Hematopoietic multipotent progenitor cell treated with erythropoietin and hydrocortisone succinate and interleukin-3 and kit ligand, for 4 days (in vitro differentiated cells): ENCODE measurements at regions not wholly inside any gene's neighbourhood (a gene's known extent, or its start where the extent isn't known, plus 50 kb on each side); places are given as distances from the start of the nearest gene placed in this dataset.

ENCODE experiments used
- DNase-seq: peaks from one replicate; pipeline ENCODE4 v3.0.0-alpha.2; 2015

GRCh38 chr13:68428292-68428691, 1198.2 kb upstream of the PCDH9 start:
- no peak for DNase-seq

DNA sequence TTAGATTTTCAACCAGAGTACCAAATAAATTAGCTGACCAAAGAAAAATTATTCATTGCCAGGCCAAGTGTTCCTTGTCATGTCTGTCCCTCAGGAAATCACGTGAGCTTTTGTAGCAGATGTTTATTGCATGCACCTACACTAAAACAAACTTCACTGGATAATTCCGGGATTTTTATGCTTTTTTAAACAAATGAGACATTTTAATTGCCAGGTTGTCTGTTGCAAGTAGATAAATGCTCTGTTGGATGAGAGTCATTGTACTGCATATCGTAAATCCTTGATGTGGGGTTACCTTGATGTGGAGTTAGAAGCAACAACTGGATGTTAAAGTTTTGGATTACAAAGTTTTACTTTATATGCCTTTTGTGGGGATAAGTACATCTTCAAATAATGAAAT, 1187.7 kb upstream of the PCDH9 start:
- no peak for DNase-seq

DNA sequence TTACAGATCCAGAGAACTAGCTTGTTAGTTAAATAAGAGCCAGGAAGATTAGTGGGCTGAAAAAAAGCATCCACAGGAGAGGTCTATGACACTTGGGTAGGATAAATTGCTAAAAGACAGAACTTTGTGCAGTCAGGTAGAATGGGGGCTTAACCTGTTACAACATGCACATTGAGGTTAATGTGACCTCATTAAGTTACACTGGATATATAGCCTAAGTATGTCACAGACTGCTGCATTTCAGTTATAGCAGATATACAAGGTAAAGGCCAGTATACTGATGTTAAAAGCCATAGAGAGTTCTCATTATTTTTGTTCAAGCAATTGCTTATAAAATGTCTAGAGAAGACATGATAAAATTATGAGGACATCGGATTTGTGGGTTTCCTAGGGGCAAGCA, 1179.9 kb upstream of the PCDH9 start:
- DNase-seq: no peak

DNA sequence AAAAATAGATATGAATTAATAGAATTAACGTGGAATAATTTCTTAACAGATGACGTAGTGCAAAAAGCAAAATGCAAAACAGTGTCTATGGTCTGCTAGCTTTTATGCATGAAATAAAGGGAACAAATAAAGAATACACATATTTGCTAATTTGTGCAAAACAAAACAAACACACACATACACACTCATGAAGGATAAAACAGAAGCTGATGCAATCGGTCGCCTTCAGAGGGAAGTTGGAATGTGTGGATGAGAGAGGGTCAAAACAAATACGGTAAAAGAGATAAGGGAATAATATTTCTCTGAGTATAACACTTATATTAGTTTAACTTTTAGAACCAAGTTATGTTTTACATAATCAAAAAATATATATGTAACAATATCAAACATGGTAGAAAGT, 1160.9 kb upstream of the PCDH9 start:
- DNase-seq: no peak

GRCh38 chr13:68386808-68387207, 1156.7 kb upstream of the PCDH9 start:
- no peak for DNase-seq

DNA sequence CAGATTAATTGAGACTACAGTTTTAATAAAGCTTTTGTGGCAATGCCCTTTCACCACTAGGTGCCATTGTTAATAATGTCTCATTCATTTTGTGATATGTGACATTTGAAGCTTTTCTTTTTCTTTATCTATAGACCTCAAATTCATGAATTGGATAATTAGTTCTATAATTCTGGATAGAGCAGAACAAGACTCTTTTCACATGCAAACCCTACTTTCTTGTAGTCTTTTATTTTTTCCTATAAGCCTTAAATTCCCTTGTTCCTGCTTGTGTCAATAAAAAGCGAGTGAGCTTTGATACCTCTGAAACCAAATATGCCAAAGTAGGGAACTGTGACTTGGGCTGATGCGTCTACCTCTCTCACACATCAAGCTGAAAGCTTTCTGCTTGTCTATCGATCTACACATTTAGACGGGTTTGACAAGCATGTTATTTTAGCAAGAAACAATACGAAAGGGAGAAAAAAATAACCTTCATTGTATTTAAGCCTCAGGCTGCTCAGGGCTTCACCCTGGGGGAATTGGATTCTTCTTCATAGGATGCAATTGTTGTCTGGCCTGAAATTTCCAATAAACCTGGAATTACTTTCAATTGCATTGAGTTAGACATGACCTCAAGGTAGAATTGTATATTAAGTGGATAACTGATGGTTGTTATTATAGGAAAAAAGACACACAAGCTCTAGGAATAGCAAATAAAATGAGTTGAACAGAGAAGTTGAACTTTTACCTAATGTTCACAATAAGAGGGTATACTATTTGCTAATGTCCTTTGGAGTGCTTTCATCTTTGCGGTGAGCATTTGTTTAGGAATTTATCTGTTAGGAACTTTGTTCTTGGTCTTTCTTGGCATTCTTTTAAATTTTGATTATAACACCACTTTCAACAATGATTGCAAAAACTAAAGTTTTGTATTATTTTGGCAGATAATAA, 1150.2 kb upstream of the PCDH9 start:
- DNase-seq: no peak

GRCh38 chr13:68378294-68378693, 1148.2 kb upstream of the PCDH9 start:
- DNase-seq: no peak

GRCh38 chr13:68375004-68375403, 1144.9 kb upstream of the PCDH9 start:
- no peak for DNase-seq

- no peak for DNase-seq
These were observed 1139.6 kb upstream of the PCDH9 start for GRCh38 chr13:68369739-68370138.

DNA sequence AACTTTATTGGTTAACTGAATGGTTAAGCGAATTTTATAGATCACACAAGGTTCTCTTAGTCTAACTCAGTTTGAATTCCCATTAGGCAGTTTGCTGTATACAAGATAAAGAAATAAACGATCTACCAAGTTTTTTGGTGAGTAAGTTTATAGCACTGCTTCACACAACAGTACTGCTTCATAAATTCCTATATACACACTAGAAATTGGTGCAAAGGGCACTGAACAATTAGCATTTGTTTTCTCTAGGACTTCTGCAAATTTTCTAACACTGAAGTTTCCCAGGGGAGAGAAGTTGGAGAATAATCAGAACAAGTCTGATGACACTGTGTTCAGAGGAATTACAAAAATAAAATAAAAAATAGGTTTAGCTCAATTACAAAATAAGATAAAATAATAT, 1138.8 kb upstream of the PCDH9 start:
- DNase-seq: no peak

DNA sequence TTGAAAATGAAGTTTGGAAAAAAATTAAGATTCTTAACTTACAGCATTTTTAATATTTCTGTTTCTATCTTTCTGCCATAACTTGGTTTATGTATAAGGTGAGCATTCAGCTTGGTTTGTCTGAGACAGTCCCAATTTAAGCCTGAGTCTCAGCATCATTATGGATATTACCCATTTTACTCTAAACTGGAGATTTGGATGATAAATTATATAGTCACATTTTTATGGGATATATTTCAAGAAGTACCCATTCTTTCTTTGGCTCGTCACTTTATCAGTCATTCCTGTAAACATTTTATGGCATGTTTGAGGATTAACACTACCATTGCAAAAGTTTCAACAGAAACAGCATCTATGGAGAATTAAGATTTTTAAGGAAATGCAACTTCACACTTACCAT, 1129.0 kb upstream of the PCDH9 start:
- no peak for DNase-seq

- no peak for DNase-seq
These were observed 1128.2 kb upstream of the PCDH9 start for GRCh38 chr13:68358294-68358705.

- DNase-seq: no peak
These were observed 1120.4 kb upstream of the PCDH9 start for GRCh38 chr13:68350554-68350953.

- DNase-seq: no peak
These were observed 1117.1 kb upstream of the PCDH9 start for GRCh38 chr13:68347220-68347619.

DNA sequence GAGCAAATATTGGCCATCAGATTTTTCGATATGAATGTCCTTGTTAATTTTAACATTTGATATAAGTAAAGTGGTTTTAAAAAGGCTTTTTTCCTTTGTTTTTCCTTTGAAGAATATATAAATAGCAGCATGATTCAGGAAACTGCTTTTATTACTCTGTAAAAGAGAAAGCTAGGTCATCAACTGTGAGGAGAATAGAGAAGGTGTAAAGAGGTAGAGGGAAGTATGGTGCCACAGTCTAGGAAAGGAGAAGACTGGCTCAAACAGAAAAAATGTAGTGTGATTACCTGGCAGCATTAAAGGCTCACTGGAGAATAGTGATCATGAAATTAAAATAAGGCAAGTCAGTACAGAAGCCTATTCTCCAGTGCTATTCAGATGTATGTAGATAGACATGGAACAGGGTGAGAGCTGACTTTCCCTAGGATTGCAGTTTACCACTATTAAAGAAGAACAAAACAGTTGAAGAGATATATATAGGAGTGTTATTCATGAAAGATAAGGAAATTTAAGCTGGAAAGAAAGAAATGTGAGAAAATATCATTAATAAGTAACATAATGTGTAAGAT, 1115.9 kb upstream of the PCDH9 start:
- no peak for DNase-seq

DNA sequence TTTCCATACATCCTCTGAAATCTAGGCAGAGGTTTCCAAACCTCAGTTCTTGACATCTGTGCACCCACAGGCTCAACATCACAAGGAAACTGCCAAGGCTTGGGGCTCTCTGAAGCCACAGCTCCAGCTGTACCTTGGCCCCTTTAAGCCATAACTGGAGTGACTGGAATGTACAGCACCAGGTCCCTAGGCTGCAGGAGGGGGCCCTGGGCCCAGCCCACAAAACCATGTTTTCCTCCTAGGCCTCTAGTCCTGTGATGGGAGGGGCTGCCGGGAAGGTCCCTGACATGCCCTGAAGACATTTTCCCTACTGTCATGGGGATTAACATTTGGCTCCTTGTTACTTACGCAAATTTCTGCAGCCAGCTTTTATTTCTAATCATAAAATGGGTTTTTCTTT, 1093.0 kb upstream of the PCDH9 start:
- DNase-seq: no peak

GRCh38 chr13:68319384-68319783, 1089.2 kb upstream of the PCDH9 start:
- DNase-seq: no peak

GRCh38 chr13:68304286-68304893, 1074.3 kb upstream of the PCDH9 start:
- peak; percentile 64 for DNase-seq

DNA sequence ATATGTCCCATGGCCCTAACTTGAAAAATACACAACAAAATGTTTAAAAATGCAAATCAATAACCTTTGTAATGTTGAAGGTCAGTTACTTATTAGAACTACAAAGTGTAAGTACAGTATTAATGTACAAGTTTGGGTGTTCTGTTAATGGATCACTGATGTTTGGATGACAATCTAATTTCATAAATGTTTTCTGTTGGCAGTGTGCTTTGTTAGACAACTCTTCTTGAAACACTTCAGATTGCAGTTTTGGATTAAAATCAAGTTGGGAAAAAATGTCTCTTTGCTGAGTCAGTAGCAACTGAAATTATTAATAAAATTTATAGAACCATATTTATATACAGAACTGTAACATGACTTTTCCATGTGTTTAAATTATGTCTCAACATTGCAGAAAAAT, 1063.5 kb upstream of the PCDH9 start:
- DNase-seq: no peak

DNA sequence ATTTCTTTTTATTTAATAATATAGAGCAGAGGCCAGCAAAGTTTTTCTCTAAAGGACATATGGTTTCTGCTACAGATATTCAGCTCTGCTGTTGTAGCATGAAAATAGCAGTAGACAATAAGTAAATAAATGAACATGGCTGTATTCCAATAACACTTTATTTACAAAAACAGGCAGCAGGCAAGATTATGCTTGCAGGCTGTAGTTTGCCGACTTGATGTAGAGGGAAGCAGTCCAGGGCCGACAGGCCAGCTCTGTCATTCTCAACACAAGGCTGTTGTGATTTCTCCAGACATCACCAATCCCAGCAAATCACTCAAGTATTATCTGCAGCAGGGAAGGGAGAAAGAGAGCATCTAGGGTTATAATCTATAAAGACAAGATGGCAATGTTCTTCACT, 1062.5 kb upstream of the PCDH9 start:
- no peak for DNase-seq

DNA sequence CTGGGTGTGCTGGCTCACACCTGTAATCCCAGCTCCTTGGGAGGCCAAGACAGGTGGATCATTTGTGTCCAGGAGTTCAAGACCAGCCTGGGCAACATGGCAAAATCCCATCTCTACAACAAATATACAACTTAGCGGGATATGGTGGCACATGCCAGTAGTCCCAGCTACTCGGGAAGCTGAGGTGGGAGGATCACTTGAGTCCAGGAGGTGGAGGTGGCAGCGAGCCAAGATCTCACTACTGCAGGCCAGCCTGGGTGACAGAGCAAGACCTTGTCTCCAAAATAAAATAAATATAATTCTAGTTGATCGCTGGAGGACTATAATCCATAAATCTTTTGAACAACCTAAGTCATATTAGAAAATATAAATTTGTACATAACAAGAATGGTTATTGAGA, 1061.5 kb upstream of the PCDH9 start:
- no peak for DNase-seq

GRCh38 chr13:68275758-68276157, 1045.6 kb upstream of the PCDH9 start:
- DNase-seq: no peak

GRCh38 chr13:68272652-68273051, 1042.5 kb upstream of the PCDH9 start:
- DNase-seq: no peak

- no peak for DNase-seq
These were observed 1034.6 kb upstream of the PCDH9 start for GRCh38 chr13:68264692-68265091.
